K562 (cell line): ENCODE measurements at regions not wholly inside any gene's neighbourhood (a gene's known extent, or its start where the extent isn't known, plus 50 kb on each side); places are given as distances from the start of the nearest gene placed in this dataset.

Experiments
- ATAC-seq: fragments of 200-7000 bp; cut with Tn5 transposase; 3 replicates; pipeline ENCODE4 v1.9.1; 2020; ENCODE audit warnings: moderate library complexity
- BruUV-seq: library from RNA; stranded (reverse); fragments of 400-500 nt; replicated peaks from 2 replicates; lab custom pipeline; 2021; lab: Mats Ljungman, UMichigan
- CTCF ChIA-PET: fragments of 300-600 bp; formaldehyde crosslinking; extraction: SDS; loops from one replicate; lab custom pipeline; 2021; ENCODE audit warnings: low intra/inter-chr PET ratio; lab: Yijun Ruan, JAX
- POLR2A ChIA-PET: fragments of 300-600, 350-650 bp; sonication (Branson Sonifier 250); formaldehyde crosslinking; extraction: SDS; loops from one replicate; lab custom pipeline; 2021; ENCODE audit warnings: antibody characterized with exemption, inconsistent platforms; lab: Yijun Ruan, JAX
- DNase-seq, 4 experiments: peaks; one replicate each; pipeline versions ENCODE4 v3.0.0 to v3.0.0-alpha.2; 2011 to 2018; ENCODE audit warnings: low spot score in 3 of 4, mixed read lengths in 3 of 4; ENCODE audit errors: extremely low read depth in 1 of 4
- FAIRE-seq: peaks from 2 replicates; lab custom pipeline; 2011; peaks lifted over from hg19 to GRCh38; lab: Jason Lieb, UNC
- H2AFZ ChIP-seq: 2 replicates; pipeline ENCODE4 v1.6.0; 2011; ENCODE audit warnings: low read depth, low read length, control low read depth, inconsistent platforms
- H3K27ac ChIP-seq: fragments of 200-600 bp; 3 replicates; pipeline ENCODE4 v1.8.0; 2011; ENCODE audit warnings: low read depth, mild to moderate bottlenecking, control low read depth, inconsistent platforms, low read length, moderate library complexity, mixed read lengths; ENCODE audit errors: extremely low read depth
- H3K27me3 ChIP-seq, 2 experiments: fragments of 300-600 bp in 1 of 2; 2 replicates in 1 of 2; 3 replicates in 1 of 2; pipeline versions ENCODE4 v1.6.0 to v1.8.0; 2011; ENCODE audit warnings: inconsistent platforms in 2 of 2, low read length in 2 of 2, mild to moderate bottlenecking in 1 of 2, mixed read lengths in 1 of 2, moderate library complexity in 1 of 2; ENCODE audit not compliant: control insufficient read depth in 2 of 2, insufficient read depth in 2 of 2
- H3K36me3 ChIP-seq: fragments of 300-600 bp; 3 replicates; pipeline ENCODE4 v1.8.0; 2011; ENCODE audit warnings: mild to moderate bottlenecking, low read length, inconsistent platforms; ENCODE audit not compliant: control insufficient read depth, insufficient read depth
- H3K4me1 ChIP-seq, 2 experiments: fragments of 200-600 bp in 1 of 2; replicated peaks in 1 of 2; 2 replicates in 1 of 2; 3 replicates in 1 of 2; pipeline versions ENCODE4 v1.5.1 to v1.8.0; 2011; ENCODE audit warnings: inconsistent platforms in 2 of 2, low read length in 2 of 2, mild to moderate bottlenecking in 1 of 2, mixed read lengths in 1 of 2, moderate library complexity in 1 of 2; ENCODE audit not compliant: control insufficient read depth in 2 of 2, insufficient read depth in 2 of 2
- H3K4me2 ChIP-seq: 2 replicates; pipeline ENCODE4 v1.6.1; 2011; ENCODE audit warnings: low read length, control low read depth, inconsistent platforms, mixed read lengths; ENCODE audit not compliant: insufficient read depth
- H3K4me3 ChIP-seq: fragments of 200-600 bp; sonication (generic), shearing (Covaris generic); 2 replicates; pipeline ENCODE4 v1.5.1; 2016; ENCODE audit warnings: control low read depth, inconsistent platforms
- H3K79me2 ChIP-seq: fragments of 200-600 bp; 3 replicates; pipeline ENCODE4 v1.8.0; 2011; ENCODE audit warnings: low read length, inconsistent platforms; ENCODE audit not compliant: control insufficient read depth, insufficient read depth
- H3K9ac ChIP-seq, 2 experiments: 2 replicates each; pipeline versions ENCODE4 v1.6.0 to v1.6.1; 2011; ENCODE audit warnings: low read depth in 2 of 2, low read length in 2 of 2, control low read depth in 1 of 2, inconsistent platforms in 1 of 2, mild to moderate bottlenecking in 1 of 2, mixed read lengths in 1 of 2; ENCODE audit not compliant: insufficient read depth in 1 of 2
- H3K9me1 ChIP-seq: one replicate; pipeline ENCODE4 v1.6.0; 2011; ENCODE audit warnings: inconsistent platforms, mild to moderate bottlenecking, low read length, moderate library complexity; ENCODE audit not compliant: control insufficient read depth, insufficient read depth
- H3K9me3 ChIP-seq: replicated peaks from 2 replicates; pipeline ENCODE4 v1.5.1; 2011; ENCODE audit warnings: low read depth, low read length, inconsistent platforms; ENCODE audit not compliant: control insufficient read depth, insufficient read depth
- H4K20me1 ChIP-seq: replicated peaks from 2 replicates; pipeline ENCODE4 v1.6.1; 2011; ENCODE audit warnings: low read length, inconsistent platforms, mixed read lengths; ENCODE audit not compliant: control insufficient read depth, insufficient read depth
- CHD1 ChIP-seq: fragments of 200-600 bp; sonication (generic); IDR thresholded peaks from one replicate; pipeline ENCODE4 v1.6.1; 2012; ENCODE audit warnings: mild to moderate bottlenecking, moderate library complexity, low read length, inconsistent platforms
- CTBP1 ChIP-seq: fragments of 450-650 bp; IDR thresholded peaks from 2 replicates; pipeline ENCODE4 v1.6.1; 2016; ENCODE audit warnings: borderline replicate concordance
- FOXO4 ChIP-seq: fragments of 450-650 bp; formaldehyde crosslinking; IDR thresholded peaks from 2 replicates; pipeline ENCODE4 v1.4.0; 2020; ENCODE audit warnings: mild to moderate bottlenecking, moderate library complexity
- HDGF ChIP-seq: fragments of 450-650 bp; IDR thresholded peaks from 2 replicates; pipeline ENCODE4 v1.6.1; 2016
- MXD1 ChIP-seq: fragments of 250-450 bp; sonication (Bioruptor Pico); IDR thresholded peaks from 2 replicates; pipeline ENCODE4 v1.8.0; 2021; ENCODE audit warnings: borderline replicate concordance, mild to moderate bottlenecking, moderate library complexity; ENCODE audit not compliant: poor library complexity, severe bottlenecking
- MYC ChIP-seq, 2 experiments: fragments of 250-450 bp in 1 of 2; sonication (Bioruptor Pico) in 1 of 2; IDR thresholded peaks; 2 replicates each; pipeline versions ENCODE4 v1.5.1 to v1.6.1; 2012 to 2021; ENCODE audit warnings: low read depth in 2 of 2, borderline replicate concordance in 1 of 2, improper control_type of control experiment in 1 of 2, low read length in 1 of 2, mild to moderate bottlenecking in 1 of 2, moderate library complexity in 1 of 2
- ZBTB8A ChIP-seq: fragments of 450-650 bp; IDR thresholded peaks from 2 replicates; pipeline ENCODE4 v1.6.1; 2018; ENCODE audit warnings: mild to moderate bottlenecking, moderate library complexity; ENCODE audit not compliant: partially characterized antibody
- ZNF740 ChIP-seq, 3 experiments: fragments of 200-800 bp in 1 of 3; sonication (Bioruptor generic) in 1 of 3; sonication (generic) in 1 of 3; formaldehyde crosslinking in 1 of 3; IDR thresholded peaks; 2 replicates each; pipeline versions ENCODE4 v1.6.1 to v1.8.0; 2016 to 2022; ENCODE audit warnings: mild to moderate bottlenecking in 2 of 3, missing compliant biosample characterization in 2 of 3, missing genetic modification characterization in 2 of 3, missing genetic modification reagents in 1 of 3
- ZNF830 ChIP-seq: fragments of 250-450 bp; sonication (Bioruptor Pico); IDR thresholded peaks from 2 replicates; pipeline ENCODE4 v1.5.0; 2021; ENCODE audit warnings: mild to moderate bottlenecking
- WGBS: fragments of 100-300 bp; shearing (Covaris generic); methylation state at CpG from one replicate; pipeline ENCODE4 v1.1.6; 2016; ENCODE audit warnings: low coverage, mixed read lengths; ENCODE audit not compliant: insufficient coverage; ENCODE audit errors: missing lambda C conversion rate; 5-methylcytosine and 5-hydroxymethylcytosine counted together
- in situ Hi-C: fragments of 300-500 bp; cut with MboI; formaldehyde crosslinking; loops from 4 replicates; pipeline ENCODE4 v1.15.0; 2018; ENCODE audit warnings: inconsistent platforms, mixed read lengths
- intact Hi-C: fragments of 100-400 bp; cut with micrococcal nuclease; formaldehyde crosslinking; loops from 2 replicates; pipeline ENCODE4 v1.14.2; 2022
- TF ChIP-seq, protein P1 (sequence below): sonication (generic); formaldehyde crosslinking; IDR thresholded peaks from 2 replicates; pipeline ENCODE4 v1.8.1; 2023; ENCODE audit warnings: missing genetic modification reagents, mild to moderate bottlenecking, borderline replicate concordance

DNA sequence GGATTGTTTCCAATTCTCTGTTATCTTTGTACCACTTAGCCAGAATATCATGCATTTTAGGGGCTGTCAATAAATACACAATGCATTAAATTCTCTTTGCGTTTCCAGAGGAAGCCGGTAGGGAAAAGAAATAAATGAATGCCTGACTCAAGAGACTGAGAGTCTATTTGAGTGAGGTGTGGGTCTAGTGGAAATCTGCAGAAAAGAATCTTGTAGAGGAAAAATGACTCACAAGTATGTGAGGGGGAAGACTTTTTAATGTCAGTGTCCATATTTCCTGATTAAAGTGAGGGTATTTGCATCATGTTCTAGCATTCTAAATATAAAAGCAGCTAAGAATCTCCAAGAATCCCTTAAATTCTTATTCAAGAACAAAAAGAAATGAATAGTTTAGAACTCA is 271.1 kb downstream of the PTPRC start:
- Histone ChIP-seq H3K36me3 (no peaks in the 10 kb centered on the region), H3K9ac (no peak overlapping the region), H3K9me3 (0 out of 2 replicates have a peak, but pooled peaks cover 3% of the 10 kb centered on the region), H3K4me2 (no peak overlapping the region), H4K20me1 (no peaks in the 10 kb centered on the region), H3K27ac (no peak overlapping the region), H2AFZ (no peak overlapping the region), H3K27me3 (no peaks in the 10 kb centered on the region), H3K79me2 (no peaks in the 10 kb centered on the region), H3K4me3 (no peak overlapping the region), H3K4me1 (no peaks in the 10 kb centered on the region), H3K9me1 (no peaks in the 10 kb centered on the region)
- WGBS = 0% methylated on average over 2 of the region's 2 CpGs
- CTCF ChIA-PET = no interaction called here
- BruUV-seq = no TSS peak
- POLR2A ChIA-PET = no interaction called here
- in situ Hi-C loops = no loop called here
- intact Hi-C loops = no loop called here
- DNase-seq (no peak), FAIRE-seq (no peak), ATAC-seq (no peak)
- TF ChIP-seq MYC (IDR thresholded peaks at IDR 0.05; ENCODE audit: low read depth, low read length) = no peak
- TF ChIP-seq MYC (CRISPR knock-in tag; IDR thresholded peaks at IDR 0.05; ENCODE audit: borderline replicate concordance, low read depth) = no peak
- no peak for TF ChIP-seq FOXO4 (CRISPR knock-in tag)
- TF ChIP-seq ZNF740 (CRISPR knock-in tag; IDR thresholded peaks at IDR 0.05) = no peak
- no peak for TF ChIP-seq ZNF740 (tag; IDR thresholded peaks at IDR 0.05)
- no peak for TF ChIP-seq HDGF
- no peak for TF ChIP-seq CTBP1
- no peak for TF ChIP-seq CHD1
- TF ChIP-seq ZNF830 (CRISPR knock-in tag) = no peak
- no peak for TF ChIP-seq ZBTB8A
- TF ChIP-seq MXD1 = no peak
- TF ChIP-seq, protein P1, sequence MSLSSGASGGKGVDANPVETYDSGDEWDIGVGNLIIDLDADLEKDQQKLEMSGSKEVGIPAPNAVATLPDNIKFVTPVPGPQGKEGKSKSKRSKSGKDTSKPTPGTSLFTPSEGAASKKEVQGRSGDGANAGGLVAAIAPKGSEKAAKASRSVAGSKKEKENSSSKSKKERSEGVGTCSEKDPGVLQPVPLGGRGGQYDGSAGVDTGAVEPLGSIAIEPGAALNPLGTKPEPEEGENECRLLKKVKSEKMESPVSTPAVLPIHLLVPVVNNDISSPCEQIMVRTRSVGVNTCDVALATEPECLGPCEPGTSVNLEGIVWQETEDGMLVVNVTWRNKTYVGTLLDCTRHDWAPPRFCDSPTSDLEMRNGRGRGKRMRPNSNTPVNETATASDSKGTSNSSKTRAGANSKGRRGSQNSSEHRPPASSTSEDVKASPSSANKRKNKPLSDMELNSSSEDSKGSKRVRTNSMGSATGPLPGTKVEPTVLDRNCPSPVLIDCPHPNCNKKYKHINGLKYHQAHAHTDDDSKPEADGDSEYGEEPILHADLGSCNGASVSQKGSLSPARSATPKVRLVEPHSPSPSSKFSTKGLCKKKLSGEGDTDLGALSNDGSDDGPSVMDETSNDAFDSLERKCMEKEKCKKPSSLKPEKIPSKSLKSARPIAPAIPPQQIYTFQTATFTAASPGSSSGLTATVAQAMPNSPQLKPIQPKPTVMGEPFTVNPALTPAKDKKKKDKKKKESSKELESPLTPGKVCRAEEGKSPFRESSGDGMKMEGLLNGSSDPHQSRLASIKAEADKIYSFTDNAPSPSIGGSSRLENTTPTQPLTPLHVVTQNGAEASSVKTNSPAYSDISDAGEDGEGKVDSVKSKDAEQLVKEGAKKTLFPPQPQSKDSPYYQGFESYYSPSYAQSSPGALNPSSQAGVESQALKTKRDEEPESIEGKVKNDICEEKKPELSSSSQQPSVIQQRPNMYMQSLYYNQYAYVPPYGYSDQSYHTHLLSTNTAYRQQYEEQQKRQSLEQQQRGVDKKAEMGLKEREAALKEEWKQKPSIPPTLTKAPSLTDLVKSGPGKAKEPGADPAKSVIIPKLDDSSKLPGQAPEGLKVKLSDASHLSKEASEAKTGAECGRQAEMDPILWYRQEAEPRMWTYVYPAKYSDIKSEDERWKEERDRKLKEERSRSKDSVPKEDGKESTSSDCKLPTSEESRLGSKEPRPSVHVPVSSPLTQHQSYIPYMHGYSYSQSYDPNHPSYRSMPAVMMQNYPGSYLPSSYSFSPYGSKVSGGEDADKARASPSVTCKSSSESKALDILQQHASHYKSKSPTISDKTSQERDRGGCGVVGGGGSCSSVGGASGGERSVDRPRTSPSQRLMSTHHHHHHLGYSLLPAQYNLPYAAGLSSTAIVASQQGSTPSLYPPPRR = no peak
